HG02678 (cell line): ENCODE measurements at regions not wholly inside any gene's neighbourhood (a gene's known extent, or its start where the extent isn't known, plus 50 kb on each side); places are given as distances from the start of the nearest gene placed in this dataset.
A peak's percentile ranks its signal among the peaks of the same experiment; 100 is the strongest.
"Not testable (repeated sequence)": the region's sequence is repeated elsewhere in the genome, so short reads cannot be mapped to it uniquely, and the experiment has no call there.

Experiments
- ATAC-seq: cut with Tn5 transposase; IDR thresholded peaks from one replicate; pipeline ENCODE4 v1.9.1; 2021; ENCODE audit warnings: mild to moderate bottlenecking, moderate library complexity; ENCODE audit not compliant: unreplicated experiment

DNA sequence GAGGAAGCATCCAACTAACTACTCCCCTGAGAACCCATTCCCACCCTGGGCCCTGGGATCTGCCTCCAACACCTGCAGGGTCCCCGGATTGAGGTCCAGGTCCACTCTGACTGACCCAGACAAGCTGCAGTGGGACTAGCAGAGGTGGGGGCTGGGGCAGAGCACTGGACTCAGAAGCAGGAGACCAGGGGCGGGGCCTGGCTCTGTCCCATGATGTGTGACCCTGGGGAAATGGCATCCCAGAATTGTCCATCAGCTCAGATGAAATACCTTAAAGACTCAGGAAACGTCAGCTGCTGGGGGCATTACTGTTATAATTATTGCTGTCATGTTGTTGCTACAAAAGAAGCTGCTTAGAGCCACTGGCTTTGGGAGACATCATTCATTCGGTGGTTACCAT, 202.4 kb downstream of the C9orf50 start:
- ATAC-seq = no peak

DNA sequence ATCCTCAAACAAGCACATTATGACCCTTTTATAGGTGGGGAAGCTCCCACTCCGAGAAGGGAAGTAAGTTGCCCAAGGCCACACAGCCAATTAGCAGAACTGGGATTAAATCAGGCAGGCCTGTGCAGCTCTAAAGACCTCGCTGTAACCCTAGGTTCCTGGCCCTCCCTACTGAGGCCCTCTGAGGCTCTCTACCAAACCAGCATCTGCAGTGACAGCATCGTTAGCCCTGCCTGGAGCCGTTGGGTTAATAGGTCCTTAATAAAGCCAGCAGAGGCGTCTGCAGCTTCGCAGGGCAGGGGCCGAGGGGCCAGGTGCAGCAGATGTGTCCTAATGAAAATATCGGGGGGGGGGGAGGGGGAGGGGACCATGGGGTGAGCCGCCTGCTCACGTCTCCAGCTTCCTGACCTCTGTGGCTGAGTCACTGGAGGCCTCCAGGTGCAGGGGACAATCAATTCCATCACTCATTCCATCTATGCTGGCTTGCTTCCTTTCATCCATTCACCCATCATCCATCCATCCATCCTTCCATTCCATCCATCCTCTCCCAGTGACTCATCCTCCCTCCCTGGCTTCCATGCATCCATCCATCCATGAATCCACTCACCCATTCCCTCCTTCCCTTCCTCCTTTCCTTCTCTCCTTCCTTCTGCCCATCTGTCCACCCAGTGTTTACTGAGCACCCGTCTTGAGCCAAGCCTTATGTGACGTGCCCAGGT, 203.9 kb downstream of the C9orf50 start:
- no peak for ATAC-seq

DNA sequence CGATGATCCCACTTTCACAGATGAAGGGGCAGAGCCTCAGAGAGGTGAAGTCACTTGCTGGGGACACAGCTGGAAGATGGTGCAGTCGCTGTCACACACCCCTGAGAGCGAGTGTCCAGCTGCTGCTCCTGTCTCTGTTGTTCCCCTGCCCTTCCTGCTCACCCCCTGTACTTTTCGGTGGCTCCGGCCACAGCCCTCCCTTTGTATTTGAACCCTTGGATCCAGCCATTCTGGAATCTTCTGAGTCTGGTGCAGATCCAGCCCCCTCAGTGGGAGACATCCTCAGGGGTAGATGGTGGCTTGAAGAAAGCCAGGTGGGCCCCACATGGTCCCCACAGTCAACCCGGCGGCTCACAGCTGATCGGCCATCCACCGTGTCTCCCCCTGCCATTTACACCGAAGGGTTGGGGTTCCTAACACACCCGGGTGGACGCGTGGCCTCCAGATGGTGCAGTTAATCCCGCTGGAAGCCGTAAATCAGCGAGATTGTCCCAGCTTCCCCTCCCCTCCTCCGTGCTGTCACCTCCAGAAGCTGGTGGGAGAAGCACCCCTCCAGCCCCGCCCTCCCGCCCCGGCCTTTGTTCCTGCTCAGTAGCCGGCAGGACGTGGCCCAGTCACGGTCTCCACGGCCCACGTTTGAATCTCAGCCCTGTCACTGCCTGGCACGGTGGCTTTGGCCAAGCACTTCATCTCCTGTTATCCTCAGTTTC, 204.8 kb downstream of the C9orf50 start:
- ATAC-seq = no peak

DNA sequence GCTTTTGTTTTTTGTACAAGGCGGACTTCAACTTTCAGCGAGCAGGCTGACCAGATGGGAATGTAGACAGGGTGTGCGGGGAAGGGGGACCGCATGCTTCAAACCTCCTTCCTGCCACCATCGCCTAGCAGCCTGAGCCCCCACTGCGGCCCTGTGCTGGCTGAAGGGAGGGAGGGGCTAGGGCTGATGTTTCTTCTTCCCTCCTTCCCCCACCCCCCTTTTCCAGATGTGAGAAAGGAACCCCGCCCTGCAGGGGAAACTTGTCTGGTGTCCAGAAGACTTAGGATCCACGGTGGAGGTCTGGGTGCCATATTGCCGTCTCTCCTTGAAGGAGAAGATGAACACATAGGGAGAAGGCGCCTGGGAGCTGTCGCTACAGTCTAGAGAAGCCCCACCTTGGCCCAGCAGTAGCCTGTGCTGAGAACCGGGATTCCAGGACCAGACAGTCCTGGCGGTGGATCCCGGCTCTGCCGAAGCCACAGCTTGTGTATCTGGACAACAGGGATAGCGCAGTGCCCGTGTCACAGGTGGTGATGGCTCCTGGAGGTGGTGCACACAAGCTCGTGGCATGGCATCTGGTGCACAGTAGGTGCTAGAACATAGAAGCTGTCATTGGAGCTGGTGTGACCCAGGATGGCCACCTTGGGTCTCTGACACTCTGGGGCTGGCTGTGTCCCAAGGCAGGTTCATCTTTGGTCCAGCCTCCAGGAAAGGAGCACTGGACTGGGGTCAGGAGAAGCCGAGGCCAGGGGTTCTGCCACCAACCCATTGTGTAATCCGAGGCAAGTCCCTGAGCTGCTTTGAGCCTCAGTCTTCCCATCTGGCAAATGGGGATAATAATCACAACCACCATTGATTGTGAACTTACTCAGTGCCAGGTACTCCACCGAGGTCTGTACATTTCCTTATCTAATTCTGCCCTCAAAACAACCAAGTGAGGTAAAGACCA, 205.6 kb downstream of the C9orf50 start:
- ATAC-seq = no peak

DNA sequence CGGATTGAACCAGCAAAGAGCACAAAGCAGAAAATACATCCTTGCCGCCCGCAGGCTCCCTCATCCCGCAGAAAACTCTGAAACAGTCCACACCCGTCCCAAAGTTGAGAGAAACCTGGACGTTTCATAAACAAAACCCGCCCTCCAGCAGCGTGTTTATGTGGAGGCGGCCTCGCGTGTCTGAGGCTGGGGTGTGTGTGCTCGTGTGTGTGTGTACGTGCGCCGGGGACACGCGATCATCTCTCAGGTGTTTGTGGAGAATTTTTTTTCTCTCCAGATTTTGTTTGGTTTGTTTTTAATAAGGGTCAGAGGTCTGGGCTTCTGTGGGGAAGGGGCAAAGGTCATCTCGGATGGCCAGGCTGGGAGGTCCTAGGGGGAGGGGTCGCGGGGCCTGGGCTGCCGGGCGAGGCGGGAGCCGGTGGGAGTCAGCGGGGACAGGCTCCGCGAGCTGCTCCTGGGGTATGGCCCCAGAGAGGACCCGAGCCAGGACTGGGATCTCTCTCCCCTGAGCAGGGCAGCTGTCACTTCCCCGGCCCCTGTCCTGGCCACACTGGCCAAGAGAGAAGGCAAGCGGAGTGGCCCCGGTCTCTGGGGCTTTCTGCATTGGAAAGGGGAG, 206.4 kb downstream of the C9orf50 start:
- ATAC-seq = no peak

DNA sequence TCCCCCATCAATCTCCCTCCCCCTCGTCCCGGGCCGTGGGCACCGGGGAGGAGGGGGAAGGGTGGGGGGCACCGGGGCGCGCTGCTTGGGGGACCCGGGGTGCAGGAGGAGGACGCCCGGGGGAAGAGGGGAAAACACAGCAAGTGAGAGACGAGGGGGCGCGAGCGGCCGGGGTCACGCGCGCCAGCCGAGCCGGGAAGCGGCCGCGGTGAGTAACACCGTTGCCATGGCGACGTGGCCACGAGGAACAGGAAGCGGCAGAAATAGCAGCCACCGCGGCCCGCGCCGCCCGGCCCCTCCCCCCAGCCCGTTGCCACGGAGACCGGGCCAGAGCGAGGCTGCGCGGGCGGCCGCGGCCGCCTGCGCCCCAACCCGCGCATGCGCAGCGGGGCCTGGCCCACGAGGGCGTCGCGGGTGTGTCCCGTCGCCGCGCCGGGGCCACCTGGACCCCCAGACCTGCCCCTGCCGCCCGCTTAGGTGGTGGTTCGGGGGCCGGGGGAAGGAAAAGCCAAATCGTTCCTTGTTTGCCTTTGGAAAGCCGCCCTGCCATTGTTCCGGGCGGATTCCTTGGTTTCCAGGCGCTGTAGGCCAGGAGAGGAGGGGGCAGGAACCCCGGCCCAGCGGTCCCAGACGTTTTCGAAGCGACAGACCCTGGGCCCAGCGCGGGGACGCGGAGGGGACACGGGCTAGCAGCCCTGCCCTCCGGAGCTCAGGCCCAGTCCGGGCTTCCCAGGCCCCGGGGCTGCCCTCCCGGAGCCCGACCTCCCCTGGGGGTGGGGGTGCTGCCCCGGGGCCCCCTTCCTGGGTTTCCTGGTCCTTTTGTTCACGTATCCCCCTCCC, 207.1 kb downstream of the C9orf50 start:
- ATAC-seq = peak; percentile 91

DNA sequence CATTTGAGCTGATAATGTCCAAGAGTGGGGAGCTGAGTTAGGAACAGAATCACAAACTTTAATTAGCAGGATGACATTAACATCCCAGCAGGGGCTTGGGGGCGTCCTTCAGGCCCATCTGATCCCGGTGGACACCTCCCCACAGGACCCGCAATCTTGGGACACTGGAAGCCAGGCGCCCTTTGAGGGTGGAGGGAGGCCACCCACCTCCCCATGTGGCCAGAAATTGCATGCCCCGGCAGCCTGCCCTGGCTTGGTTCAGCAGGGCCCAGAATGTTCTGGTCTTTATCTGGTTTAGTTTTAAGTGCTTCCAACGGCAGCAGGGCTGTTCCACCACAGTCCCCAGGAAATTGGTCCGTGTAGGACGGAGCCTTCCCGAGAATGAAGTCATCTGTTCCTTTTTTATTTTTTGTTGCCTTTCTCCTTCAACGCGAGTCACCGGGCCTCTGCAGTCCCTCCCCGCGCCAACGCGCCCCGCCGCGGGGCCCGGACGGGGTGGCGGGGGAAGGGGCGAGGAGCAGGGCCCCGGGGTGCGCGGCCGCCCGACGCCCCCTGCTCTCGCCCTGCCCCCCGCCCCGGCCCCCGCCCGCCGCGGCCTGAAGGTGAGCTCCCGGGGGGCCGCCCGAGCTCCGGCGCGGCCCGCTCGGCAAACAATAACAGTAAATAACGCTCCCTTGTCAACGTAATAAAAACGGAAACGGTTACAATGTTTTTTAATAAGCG, 207.9 kb downstream of the C9orf50 start:
- peak; percentile 12 for ATAC-seq

DNA sequence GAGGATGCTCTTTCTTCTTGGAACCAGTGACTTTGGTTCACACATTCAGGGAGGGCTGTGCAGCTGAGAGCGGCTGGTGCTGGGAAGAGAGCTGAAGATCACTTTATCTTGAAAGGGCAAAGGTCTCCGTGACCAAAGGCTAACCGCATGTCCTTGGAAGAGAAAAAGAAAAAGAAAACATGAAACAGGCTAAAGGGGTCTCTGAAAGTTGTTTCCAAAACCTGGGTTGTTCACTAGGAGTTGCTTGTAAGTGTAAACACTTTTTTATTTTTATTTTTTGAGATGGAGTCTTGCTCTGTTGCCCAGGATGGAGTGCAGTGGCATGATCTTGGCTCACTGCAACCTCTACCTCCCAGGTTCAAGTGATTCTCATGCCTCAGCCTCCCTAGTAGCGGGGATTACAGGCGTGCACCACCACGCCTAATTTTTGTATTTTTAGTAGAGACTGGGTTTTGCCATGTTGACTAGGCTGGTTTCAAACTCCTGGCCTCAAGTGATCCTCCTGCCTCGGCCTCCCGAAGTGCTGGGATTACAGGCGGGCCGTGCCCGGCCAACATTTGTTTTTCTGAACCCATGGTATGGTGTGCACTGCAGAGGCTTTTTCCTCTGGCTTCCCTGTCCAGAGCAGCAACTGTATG, 208.6 kb downstream of the C9orf50 start:
- not testable (repeated sequence) for ATAC-seq

DNA sequence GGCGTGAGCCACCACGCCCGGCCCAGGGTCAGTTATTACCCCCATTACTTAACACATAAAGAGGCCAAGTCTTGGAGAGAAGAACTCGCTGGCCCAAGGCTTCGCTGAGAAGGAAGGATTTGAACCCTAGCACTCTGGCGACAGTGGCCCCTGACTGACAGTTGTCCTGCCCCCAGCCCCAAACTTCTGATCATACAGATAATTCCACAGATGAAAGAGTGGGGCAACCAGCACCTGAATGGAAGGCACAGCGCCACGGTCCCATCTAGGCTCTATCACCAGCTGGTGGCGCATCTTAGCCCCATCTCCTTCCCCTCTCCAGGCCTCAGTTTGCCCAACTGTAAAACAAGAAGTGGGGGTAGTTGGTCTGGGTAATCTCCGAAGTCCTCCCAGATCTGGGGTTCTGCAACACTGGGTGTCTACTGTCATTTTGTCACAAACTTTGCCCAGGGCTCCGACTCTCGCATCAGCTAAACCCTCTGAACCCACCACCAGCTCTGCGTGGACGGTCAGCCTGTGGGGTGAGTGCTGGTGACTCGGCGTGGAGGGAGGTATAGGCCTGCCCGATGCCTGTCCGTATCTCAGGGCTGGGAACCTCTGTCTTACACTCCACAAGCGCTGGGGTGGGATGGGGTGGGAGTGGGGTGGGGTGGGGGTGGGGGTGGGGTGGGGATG, 209.3 kb downstream of the C9orf50 start:
- ATAC-seq = no peak

DNA sequence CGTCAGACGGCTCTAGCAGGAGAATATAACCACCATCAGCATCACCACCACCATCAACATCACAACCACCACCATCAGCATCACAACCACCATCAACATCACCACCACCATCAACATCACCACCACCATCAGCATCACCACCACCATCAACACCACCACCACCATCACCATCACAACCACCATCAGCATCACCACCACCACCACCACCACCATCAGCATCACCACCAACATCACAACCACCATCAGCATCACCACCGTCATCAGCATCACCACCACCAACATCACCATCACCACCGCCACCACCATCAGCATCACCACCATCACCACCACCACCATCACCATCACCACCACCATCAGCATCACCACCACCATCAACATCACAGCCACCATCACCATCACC, 210.7 kb downstream of the C9orf50 start:
- ATAC-seq = no peak

DNA sequence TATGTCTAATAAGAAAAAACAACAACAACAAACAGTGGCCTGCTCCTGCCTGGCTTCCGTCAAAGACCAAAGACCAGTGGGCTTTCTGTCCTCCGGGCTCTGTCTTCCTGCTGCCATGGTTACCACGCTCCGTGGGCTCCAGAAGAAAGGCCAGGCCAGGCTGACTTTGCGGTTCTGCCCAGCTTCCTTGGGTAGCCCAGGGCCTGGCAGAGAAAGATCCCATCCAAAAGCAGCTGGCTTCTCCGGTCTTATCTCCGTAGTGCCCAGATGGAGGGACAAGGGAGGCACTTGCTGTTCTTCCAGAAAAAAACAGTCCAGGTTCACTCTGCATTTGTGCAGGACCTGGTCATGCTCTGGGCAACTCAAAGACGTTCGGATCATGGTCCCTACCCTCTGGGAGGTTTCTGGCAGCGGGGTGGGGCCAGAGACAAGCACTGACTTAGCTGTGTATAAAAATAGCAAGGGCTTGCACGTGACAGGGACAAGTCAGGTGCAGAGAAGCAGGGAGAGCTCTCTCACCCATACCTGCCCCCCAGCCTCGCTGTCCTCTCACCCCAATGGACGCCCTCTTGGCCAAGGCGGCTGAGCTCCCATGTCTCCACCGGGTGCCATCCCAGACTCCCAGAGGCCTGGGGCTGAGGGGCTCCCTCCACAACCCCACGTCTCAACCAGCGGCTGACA, 212.2 kb downstream of the C9orf50 start:
- ATAC-seq = no peak

DNA sequence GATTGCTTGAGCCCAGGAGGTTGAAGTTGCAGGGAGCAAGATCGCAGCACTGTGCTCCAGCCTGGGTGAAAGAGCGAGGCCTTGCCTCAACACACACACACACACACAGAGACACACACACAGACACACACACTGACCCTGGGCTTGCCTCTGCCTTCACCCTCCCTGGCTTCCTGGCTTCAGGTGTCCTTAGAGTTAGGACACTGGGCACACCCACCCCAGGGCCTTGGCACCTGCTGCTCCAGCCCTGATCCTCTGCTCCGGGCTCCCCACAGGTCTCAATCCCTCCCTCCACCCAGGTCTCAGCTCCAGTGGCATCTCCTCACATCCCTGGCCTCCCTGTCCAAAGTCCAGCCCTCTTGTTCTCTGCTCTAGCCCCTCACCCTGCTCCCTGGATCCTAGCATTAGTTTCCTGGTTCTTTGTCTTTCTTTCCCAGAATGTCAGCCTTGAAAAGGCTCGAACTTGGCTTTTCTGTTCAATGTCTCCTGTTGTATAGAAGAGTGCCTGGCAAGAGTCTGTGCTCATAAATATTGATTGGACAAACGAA, 212.9 kb downstream of the C9orf50 start:
- no peak for ATAC-seq

DNA sequence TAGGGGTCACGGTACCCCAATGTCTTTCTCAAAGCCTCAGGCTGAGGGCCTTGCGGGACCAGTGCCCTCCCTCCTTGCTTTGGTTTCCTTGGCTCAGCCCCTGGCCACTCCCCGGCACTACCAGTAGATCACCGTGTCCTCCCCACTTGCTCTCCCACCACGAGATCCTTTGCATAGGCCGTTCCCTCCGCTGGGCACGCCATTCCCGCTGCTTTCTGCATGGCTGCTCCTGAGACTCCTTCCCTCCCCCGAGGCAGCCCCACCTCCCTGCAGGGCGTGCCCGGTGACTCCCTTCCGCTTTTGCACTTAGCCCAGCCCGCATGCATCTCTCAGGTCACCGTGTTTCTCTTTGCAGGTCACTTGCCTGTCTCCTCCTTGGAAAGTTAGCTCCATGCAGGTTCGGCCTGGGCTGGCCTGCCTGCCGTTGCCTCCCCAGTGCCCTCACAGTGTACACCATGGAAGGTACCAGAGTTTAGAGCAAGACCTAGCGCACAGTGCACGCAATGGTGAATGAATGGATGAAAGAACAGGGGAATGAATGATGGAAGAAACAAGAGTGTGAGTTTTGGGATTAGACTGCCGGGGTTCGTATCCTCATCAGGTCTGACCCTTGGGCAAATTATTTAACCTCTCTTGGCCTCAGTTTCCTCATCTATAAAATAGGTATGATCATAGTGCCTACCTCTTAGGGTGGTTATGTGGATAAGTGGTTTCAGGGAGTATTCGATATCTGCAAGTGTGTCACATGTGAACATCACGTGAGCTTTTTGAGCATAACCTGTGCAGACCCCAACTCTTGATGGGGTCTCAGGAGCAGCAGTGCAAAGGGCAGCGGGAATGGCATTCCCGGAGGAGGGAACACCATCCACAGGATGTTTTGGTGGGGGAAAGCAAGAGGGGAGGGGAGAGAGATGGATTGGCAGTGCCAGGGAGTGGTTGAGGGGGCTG, 214.3 kb downstream of the C9orf50 start:
- no peak for ATAC-seq

DNA sequence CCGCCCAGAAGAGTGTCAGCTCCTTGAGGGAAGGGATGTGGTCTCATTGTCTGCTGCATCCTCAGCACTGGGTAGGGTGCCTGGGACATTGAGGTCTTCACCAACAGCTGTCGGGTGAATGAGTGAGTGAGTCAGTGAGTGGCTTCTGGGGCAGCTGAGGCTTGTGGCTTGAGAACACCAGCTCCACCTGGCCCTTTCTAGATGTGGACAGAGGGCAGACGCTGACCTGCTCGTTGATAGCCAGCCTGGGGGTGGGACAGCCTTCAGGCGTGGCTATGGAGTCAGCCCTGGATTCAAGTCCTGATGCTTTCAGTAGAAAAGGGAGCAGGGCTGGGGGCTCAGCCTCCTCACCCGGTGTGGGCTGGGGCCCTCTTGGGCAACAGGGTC, 215.1 kb downstream of the C9orf50 start:
- ATAC-seq = no peak

DNA sequence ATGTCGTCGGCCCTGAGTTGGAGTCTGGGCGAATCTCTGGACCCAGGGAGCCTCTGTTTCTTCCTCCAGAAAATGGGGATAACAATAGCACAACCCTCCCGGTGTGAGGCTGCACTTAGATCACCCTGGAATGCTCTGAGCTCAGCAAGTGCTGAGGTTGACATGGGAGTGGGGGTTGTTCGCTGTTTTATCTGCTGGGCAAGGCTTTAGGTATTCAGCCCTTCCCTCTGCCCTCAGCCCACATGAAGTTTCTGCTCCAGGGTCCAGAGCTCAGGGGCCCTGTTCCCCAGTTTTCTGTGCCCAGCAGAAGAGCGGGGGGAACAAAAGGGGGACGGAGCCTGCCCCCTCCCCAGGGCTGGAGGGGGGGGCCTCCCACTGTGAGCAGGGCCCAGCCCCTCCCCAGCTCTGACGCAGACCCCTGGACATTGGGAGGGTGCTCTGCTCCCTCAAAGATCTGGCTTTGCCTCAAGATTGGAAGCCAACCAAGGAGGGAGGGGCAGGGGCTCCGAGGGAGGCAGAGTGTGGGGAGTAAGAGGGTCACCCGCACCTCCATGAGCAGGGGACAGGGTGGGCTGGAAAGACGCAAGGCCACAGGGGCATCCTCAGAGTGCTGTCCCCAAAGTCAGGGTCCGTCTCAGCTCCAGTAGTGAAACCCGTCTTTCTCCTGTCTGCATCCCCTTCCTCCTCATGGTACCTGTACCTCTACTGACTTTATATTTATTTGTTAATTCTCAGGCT, 215.6 kb downstream of the C9orf50 start:
- no peak for ATAC-seq

DNA sequence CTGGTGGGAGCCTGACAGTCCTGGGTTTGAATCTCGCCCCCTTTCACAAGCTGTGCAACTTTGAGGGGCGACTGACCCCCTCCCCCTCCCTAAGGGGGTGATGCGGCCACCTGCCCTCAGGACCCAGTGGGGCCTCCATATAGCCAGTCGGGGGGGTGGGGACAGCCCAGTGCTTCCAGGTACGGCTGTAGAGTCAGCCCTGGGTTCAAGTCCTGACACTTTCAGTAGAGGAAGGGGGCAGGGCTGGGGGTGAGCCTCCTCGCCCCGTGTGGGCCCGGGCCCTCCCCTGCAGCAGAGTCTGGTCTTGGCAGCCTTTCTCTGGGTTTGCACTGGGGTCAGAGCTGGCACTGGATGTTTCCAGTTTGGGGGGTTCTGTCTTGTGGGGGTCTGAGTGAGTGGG, 216.3 kb downstream of the C9orf50 start:
- ATAC-seq = no peak
